ENCODE measurements at regions not wholly inside any gene's neighbourhood (a gene's known extent, or its start where the extent isn't known, plus 50 kb on each side); places are given as distances from the start of the nearest gene placed in this dataset.

- no peak for DNase-seq
- 89% methylated on average over 29 of the region's 30 CpGs; no CpG with 5 or more reads in 1 of the 2 donors for WGBS, 2 donors (ENCODE audit: low coverage in 1 of 2)
Measured at GRCh38 chr14:104395941-104396681, 183.5 kb upstream of the C14orf180 start.

GRCh38 chr14:104396682-104397470 lies 182.7 kb upstream of the C14orf180 start:
- in situ Hi-C loops (cut with MboI; ENCODE audit: low pct_ligation_motif_present in 1 of 4, low pct_unique_long_range_greater_than_20kb in 1 of 4, low sequenced_read_pairs in 3 of 4): no loop called here
- no peak for DNase-seq
- WGBS, 2 donors (ENCODE audit: low coverage in 1 of 2): 86 to 92% methylated on average over 13 to 17 of the region's 17 CpGs

More at GRCh38 chr14:104395941-104396681, 183.5 kb upstream of the C14orf180 start:
- Histone ChIP-seq H3K27ac (no peak overlapping the region), H3K27me3 (no peaks in the 10 kb centered on the region), H3K4me3 (no peak overlapping the region), H3K4me1 (no peaks in the 10 kb centered on the region), H3K36me3 (no peaks in the 10 kb centered on the region), H3K9me3 (peaks cover 9 to 10% of the 10 kb centered on the region in 2 donors)
- intact Hi-C loops (cut with DNase I; ENCODE audit: low total_unique reads): no loop called here
- TF ChIP-seq, protein P1, sequence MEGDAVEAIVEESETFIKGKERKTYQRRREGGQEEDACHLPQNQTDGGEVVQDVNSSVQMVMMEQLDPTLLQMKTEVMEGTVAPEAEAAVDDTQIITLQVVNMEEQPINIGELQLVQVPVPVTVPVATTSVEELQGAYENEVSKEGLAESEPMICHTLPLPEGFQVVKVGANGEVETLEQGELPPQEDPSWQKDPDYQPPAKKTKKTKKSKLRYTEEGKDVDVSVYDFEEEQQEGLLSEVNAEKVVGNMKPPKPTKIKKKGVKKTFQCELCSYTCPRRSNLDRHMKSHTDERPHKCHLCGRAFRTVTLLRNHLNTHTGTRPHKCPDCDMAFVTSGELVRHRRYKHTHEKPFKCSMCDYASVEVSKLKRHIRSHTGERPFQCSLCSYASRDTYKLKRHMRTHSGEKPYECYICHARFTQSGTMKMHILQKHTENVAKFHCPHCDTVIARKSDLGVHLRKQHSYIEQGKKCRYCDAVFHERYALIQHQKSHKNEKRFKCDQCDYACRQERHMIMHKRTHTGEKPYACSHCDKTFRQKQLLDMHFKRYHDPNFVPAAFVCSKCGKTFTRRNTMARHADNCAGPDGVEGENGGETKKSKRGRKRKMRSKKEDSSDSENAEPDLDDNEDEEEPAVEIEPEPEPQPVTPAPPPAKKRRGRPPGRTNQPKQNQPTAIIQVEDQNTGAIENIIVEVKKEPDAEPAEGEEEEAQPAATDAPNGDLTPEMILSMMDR (IDR thresholded peaks at IDR 0.05): no peak
- no peak for TF ChIP-seq POLR2A (IDR thresholded peaks at IDR 0.05)
- no peak for TF ChIP-seq EP300 (IDR thresholded peaks at IDR 0.05; ENCODE audit: low read depth)
- in situ Hi-C loops (cut with MboI; ENCODE audit: low pct_ligation_motif_present in 1 of 4, low pct_unique_long_range_greater_than_20kb in 1 of 4, low sequenced_read_pairs in 3 of 4): no loop called here

DNA sequence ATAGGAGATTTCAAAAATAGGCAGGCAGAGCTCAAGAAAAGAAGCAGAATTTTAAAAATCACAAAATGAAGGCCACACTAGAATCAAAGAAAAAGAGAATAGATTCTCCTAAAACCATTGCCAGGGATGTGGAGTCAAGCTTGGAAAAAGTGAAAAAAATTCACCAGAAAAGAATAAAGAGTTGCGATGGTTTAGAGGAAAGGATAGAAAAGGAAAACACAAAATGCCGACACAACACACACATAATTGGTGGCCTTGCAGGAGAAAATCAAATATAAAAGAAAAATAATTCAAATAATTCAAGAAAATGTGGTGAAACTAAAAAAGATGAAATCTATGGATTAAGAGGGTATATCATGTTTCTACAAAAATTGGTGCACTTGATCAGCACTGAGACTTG lies 181.6 kb upstream of the C14orf180 start:
- WGBS, 2 donors (ENCODE audit: low coverage in 1 of 2): 94% methylated on average over 2 of the region's 2 CpGs
- TF ChIP-seq EP300 (IDR thresholded peaks at IDR 0.05; ENCODE audit: low read depth): no peak
- no peak for TF ChIP-seq POLR2A (IDR thresholded peaks at IDR 0.05)
- TF ChIP-seq, protein P1 (IDR thresholded peaks at IDR 0.05): no peak
- TF ChIP-seq POLR2AphosphoS5 (IDR thresholded peaks at IDR 0.05): no peak
- peaks cover 9 to 10% of the 10 kb centered on the region in 2 donors for H3K9me3 ChIP-seq

More at GRCh38 chr14:104396682-104397470, 182.7 kb upstream of the C14orf180 start:
- Histone ChIP-seq H3K4me1 (no peaks in the 10 kb centered on the region), H3K27me3 (no peaks in the 10 kb centered on the region), H3K27ac (no peak overlapping the region), H3K4me3 (no peak overlapping the region), H3K36me3 (no peaks in the 10 kb centered on the region), H3K9me3 (peaks cover 9 to 10% of the 10 kb centered on the region in 2 donors)
- intact Hi-C loops (cut with DNase I; ENCODE audit: low total_unique reads): no loop called here
- TF ChIP-seq POLR2A (IDR thresholded peaks at IDR 0.05) (no peak), EP300 (IDR thresholded peaks at IDR 0.05; ENCODE audit: low read depth) (no peak), POLR2AphosphoS5 (IDR thresholded peaks at IDR 0.05) (no peak)
- TF ChIP-seq, protein P1 (IDR thresholded peaks at IDR 0.05): no peak

GRCh38 chr14:104398656-104399055 lies 180.9 kb upstream of the C14orf180 start:
- TF ChIP-seq EP300 (IDR thresholded peaks at IDR 0.05; ENCODE audit: low read depth) (no peak), POLR2A (IDR thresholded peaks at IDR 0.05) (no peak), POLR2AphosphoS5 (IDR thresholded peaks at IDR 0.05) (no peak)
- TF ChIP-seq, protein P1 (IDR thresholded peaks at IDR 0.05): no peak
- 67 to 95% methylated on average over 3 to 7 of the region's 7 CpGs for WGBS, 2 donors (ENCODE audit: low coverage in 1 of 2)
- intact Hi-C loops (cut with DNase I; ENCODE audit: low total_unique reads) (no loop called here), in situ Hi-C loops (cut with MboI; ENCODE audit: low pct_ligation_motif_present in 1 of 4, low pct_unique_long_range_greater_than_20kb in 1 of 4, low sequenced_read_pairs in 3 of 4) (no loop called here)
- no peak for DNase-seq
- Histone ChIP-seq H3K36me3 (no peaks in the 10 kb centered on the region), H3K27me3 (no peaks in the 10 kb centered on the region), H3K9me3 (peaks cover 9 to 10% of the 10 kb centered on the region in 2 donors), H3K27ac (no peak overlapping the region), H3K4me3 (no peak overlapping the region), H3K4me1 (no peaks in the 10 kb centered on the region)

More for the DNA sequence above, 181.6 kb upstream of the C14orf180 start:
- H3K27me3 ChIP-seq: no peaks in the 10 kb centered on the region
- in situ Hi-C loops (cut with MboI; ENCODE audit: low pct_ligation_motif_present in 1 of 4, low pct_unique_long_range_greater_than_20kb in 1 of 4, low sequenced_read_pairs in 3 of 4) (no loop called here), intact Hi-C loops (cut with DNase I; ENCODE audit: low total_unique reads) (no loop called here)
- H3K4me3 ChIP-seq: no peak overlapping the region
- H3K4me1 ChIP-seq: no peaks in the 10 kb centered on the region
- no peak for DNase-seq
- H3K36me3 ChIP-seq: no peaks in the 10 kb centered on the region
- no peak overlapping the region for H3K27ac ChIP-seq
